ES-I3 (cell line): ENCODE measurements at regions not wholly inside any gene's neighbourhood (a gene's known extent, or its start where the extent isn't known, plus 50 kb on each side); places are given as distances from the start of the nearest gene placed in this dataset.

Experiments used
- H3K36me3 ChIP-seq: 2 replicates; pipeline ENCODE4 v1.6.1; 2013; ENCODE audit warnings: mild to moderate bottlenecking, low read length, control low read depth, moderate library complexity; ENCODE audit not compliant: insufficient read depth
- H3K4me1 ChIP-seq: 2 replicates; pipeline ENCODE4 v1.6.1; 2013; ENCODE audit warnings: mild to moderate bottlenecking, control low read depth, low read length; ENCODE audit not compliant: insufficient read depth
- H3K9ac ChIP-seq: 2 replicates; pipeline ENCODE4 v1.6.1; 2013; ENCODE audit warnings: low read depth, mild to moderate bottlenecking, low read length, moderate library complexity
- H3K9me3 ChIP-seq: 2 replicates; pipeline ENCODE4 v1.6.1; 2013; ENCODE audit warnings: mild to moderate bottlenecking, low read length, moderate library complexity; ENCODE audit not compliant: control insufficient read depth, insufficient read depth

GRCh38 chr1:245055752-245056151 is 99.0 kb upstream of the KIF26B start:
- H3K36me3 ChIP-seq: no peaks in the 10 kb centered on the region; the same call in 1 of the 2 replicates
- H3K9ac ChIP-seq: no peak overlapping the region
- H3K4me1 ChIP-seq: peaks cover 26% of the 10 kb centered on the region
- H3K9me3 ChIP-seq: 0 out of 2 replicates have a peak, but pooled peaks cover 4% of the 10 kb centered on the region

GRCh38 chr1:245054507-245055270 is 100.1 kb upstream of the KIF26B start:
- H3K9me3 ChIP-seq: 0 out of 2 replicates have a peak, but pooled peaks cover 4% of the 10 kb centered on the region
- H3K36me3 ChIP-seq: no peaks in the 10 kb centered on the region; the same call in 1 of the 2 replicates
- peaks cover 15% of the 10 kb centered on the region for H3K4me1 ChIP-seq
- no peak overlapping the region for H3K9ac ChIP-seq

GRCh38 chr1:245054105-245054504 is 100.7 kb upstream of the KIF26B start:
- peaks cover 9% of the 10 kb centered on the region for H3K4me1 ChIP-seq
- no peak overlapping the region for H3K9ac ChIP-seq
- H3K36me3 ChIP-seq: no peaks in the 10 kb centered on the region; the same call in 1 of the 2 replicates
- 0 out of 2 replicates have a peak, but pooled peaks cover 4% of the 10 kb centered on the region for H3K9me3 ChIP-seq

GRCh38 chr1:245052258-245052657 is 102.5 kb upstream of the KIF26B start:
- no peaks in the 10 kb centered on the region; the same call in 1 of the 2 replicates for H3K36me3 ChIP-seq
- 0 out of 2 replicates have a peak, but pooled peaks cover 4% of the 10 kb centered on the region for H3K9me3 ChIP-seq
- peaks cover 9% of the 10 kb centered on the region for H3K4me1 ChIP-seq
- H3K9ac ChIP-seq: no peak overlapping the region

- H3K9ac ChIP-seq: no peak overlapping the region
- H3K36me3 ChIP-seq: no peaks in the 10 kb centered on the region; the same call in 1 of the 2 replicates
- H3K9me3 ChIP-seq: 0 out of 2 replicates have a peak, but pooled peaks cover 4% of the 10 kb centered on the region
- H3K4me1 ChIP-seq: peaks cover 14% of the 10 kb centered on the region
These were observed 103.2 kb upstream of the KIF26B start for GRCh38 chr1:245051349-245052221.

GRCh38 chr1:245046769-245047168 is 108.0 kb upstream of the KIF26B start:
- H3K4me1 ChIP-seq: peaks cover 15% of the 10 kb centered on the region
- no peaks in the 10 kb centered on the region for H3K9me3 ChIP-seq
- no peak overlapping the region for H3K9ac ChIP-seq
- no peaks in the 10 kb centered on the region for H3K36me3 ChIP-seq

GRCh38 chr1:245046315-245046714 is 108.5 kb upstream of the KIF26B start:
- no peaks in the 10 kb centered on the region for H3K9me3 ChIP-seq
- H3K36me3 ChIP-seq: no peaks in the 10 kb centered on the region
- H3K4me1 ChIP-seq: peaks cover 14% of the 10 kb centered on the region
- H3K9ac ChIP-seq: no peak overlapping the region

- Histone ChIP-seq H3K4me1 (peaks cover 14% of the 10 kb centered on the region), H3K36me3 (no peaks in the 10 kb centered on the region), H3K9me3 (no peaks in the 10 kb centered on the region), H3K9ac (no peak overlapping the region)
These were observed 109.5 kb upstream of the KIF26B start for GRCh38 chr1:245045087-245045881.

- Histone ChIP-seq H3K36me3 (no peaks in the 10 kb centered on the region), H3K4me1 (peaks cover 14% of the 10 kb centered on the region), H3K9ac (no peak overlapping the region), H3K9me3 (no peaks in the 10 kb centered on the region)
These were observed 111.2 kb upstream of the KIF26B start for GRCh38 chr1:245043611-245043940.

- Histone ChIP-seq H3K36me3 (no peaks in the 10 kb centered on the region), H3K4me1 (peaks cover 5% of the 10 kb centered on the region), H3K9ac (no peak overlapping the region), H3K9me3 (no peaks in the 10 kb centered on the region)
These were observed 113.6 kb upstream of the KIF26B start for GRCh38 chr1:245041058-245041698.

GRCh38 chr1:245039196-245039595 is 115.6 kb upstream of the KIF26B start:
- Histone ChIP-seq H3K36me3 (no peaks in the 10 kb centered on the region), H3K4me1 (0 out of 2 replicates have a peak, but pooled peaks cover 3% of the 10 kb centered on the region), H3K9me3 (no peaks in the 10 kb centered on the region), H3K9ac (no peak overlapping the region)

- Histone ChIP-seq H3K4me1 (no peaks in the 10 kb centered on the region), H3K36me3 (no peaks in the 10 kb centered on the region), H3K9me3 (no peaks in the 10 kb centered on the region), H3K9ac (no peak overlapping the region)
These were observed 118.7 kb upstream of the KIF26B start for GRCh38 chr1:245036102-245036501.

- Histone ChIP-seq H3K4me1 (no peaks in the 10 kb centered on the region), H3K9ac (no peak overlapping the region), H3K9me3 (no peaks in the 10 kb centered on the region), H3K36me3 (no peaks in the 10 kb centered on the region)
These were observed 123.7 kb upstream of the KIF26B start for GRCh38 chr1:245031041-245031440.

- Histone ChIP-seq H3K9ac (no peak overlapping the region), H3K4me1 (no peaks in the 10 kb centered on the region), H3K36me3 (no peaks in the 10 kb centered on the region), H3K9me3 (no peaks in the 10 kb centered on the region)
These were observed 128.5 kb upstream of the KIF26B start for GRCh38 chr1:245026247-245026646.
